ENCODE measurements at regions not wholly inside any gene's neighbourhood (a gene's known extent, or its start where the extent isn't known, plus 50 kb on each side); places are given as distances from the start of the nearest gene placed in this dataset.

DNA sequence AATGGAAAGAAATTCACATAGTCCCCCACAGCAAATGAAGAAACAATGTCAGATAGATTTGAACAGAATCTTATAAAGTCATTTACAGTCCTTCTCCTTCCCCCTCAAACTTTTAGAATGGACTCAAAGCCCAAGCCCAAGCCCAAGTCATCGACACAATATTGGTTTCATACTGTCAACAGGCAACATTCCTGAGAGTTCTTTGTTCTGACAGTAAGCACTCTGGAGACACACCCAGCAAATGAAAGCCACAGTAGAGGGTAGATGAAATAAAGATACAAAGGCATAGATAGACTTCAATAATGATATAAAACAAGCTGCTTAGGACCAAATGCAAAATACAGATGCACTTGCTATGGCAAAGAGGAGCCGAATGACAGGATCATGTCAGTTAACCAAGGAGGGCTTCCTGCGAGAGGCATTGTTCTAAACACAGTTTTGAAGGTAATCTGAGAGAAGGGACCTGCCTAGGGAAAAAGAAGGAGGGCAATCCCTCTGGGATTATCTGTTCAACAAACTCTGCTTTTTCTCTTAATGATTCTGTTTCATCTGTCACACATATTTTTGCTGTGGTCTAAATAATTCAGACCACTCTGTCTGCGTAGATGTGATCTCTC is 97.1 kb upstream of the MAP4K3 start:
- no peaks in the 10 kb centered on the region for H3K9me3 ChIP-seq (ENCODE audit: low read length)
- H3K4me2 ChIP-seq (ENCODE audit: low read depth, low read length, poor library complexity, severe bottlenecking) = no peak overlapping the region
- no peak overlapping the region for H3K27ac ChIP-seq (ENCODE audit: low read length)
- no peak overlapping the region for H3K9ac ChIP-seq (ENCODE audit: low read length)
- no peak overlapping the region for H3K4me3 ChIP-seq (ENCODE audit: low read length)
- no peak for DNase-seq
- H3K79me2 ChIP-seq (ENCODE audit: low read length) = no peaks in the 10 kb centered on the region
- no peaks in the 10 kb centered on the region for H3K27me3 ChIP-seq (ENCODE audit: low read length)
- H3K9me2 ChIP-seq (replicated peaks; ENCODE audit: insufficient read depth, low read length) = no peaks in the 10 kb centered on the region
- peaks cover 17% of the 10 kb centered on the region for H3K4me1 ChIP-seq (ENCODE audit: low read length)
- no peaks in the 10 kb centered on the region for H3K36me3 ChIP-seq (ENCODE audit: insufficient read depth, low read length)
- no peak overlapping the region for H2AFZ ChIP-seq (ENCODE audit: low read length)
- no peaks in the 10 kb centered on the region for H4K20me1 ChIP-seq (ENCODE audit: insufficient read depth, low read depth, low read length)

DNA sequence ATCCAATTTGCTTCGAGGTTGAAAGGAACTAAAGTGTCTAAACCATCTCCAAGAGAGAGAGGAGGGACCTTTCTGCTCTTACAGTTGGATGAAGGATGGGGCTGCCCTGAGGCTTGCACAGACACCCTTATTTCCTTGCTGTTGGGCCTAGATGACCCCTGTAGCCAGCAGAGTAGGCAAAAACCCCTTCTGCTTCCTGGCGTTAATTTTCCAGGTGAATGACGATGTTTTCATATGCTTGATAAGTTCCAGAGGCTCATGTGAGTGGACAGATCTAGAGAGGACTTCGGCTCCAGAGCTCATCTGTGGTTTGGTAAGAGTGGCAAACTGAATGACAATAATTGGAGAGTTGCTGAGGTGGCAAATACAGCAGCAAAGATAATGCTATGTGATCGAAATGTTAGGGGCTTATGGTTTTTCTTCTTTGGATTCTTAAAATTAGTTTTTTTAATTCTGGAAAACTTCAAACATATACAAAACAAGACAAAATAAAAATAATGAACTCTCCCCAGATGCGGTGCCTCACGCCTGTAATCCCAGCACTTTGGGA is 98.6 kb upstream of the MAP4K3 start:
- no peak for DNase-seq
- H4K20me1 ChIP-seq (ENCODE audit: insufficient read depth, low read depth, low read length) = no peaks in the 10 kb centered on the region
- H3K4me2 ChIP-seq (ENCODE audit: low read depth, low read length, poor library complexity, severe bottlenecking) = no peak overlapping the region
- peaks cover 7% of the 10 kb centered on the region for H3K4me1 ChIP-seq (ENCODE audit: low read length)
- no peak overlapping the region for H3K27ac ChIP-seq (ENCODE audit: low read length)
- H3K4me3 ChIP-seq (ENCODE audit: low read length) = no peak overlapping the region
- no peak overlapping the region for H3K9ac ChIP-seq (ENCODE audit: low read length)
- H3K9me2 ChIP-seq (replicated peaks; ENCODE audit: insufficient read depth, low read length) = no peaks in the 10 kb centered on the region
- no peaks in the 10 kb centered on the region for H3K27me3 ChIP-seq (ENCODE audit: low read length)
- no peaks in the 10 kb centered on the region for H3K9me3 ChIP-seq (ENCODE audit: low read length)
- H2AFZ ChIP-seq (ENCODE audit: low read length) = no peak overlapping the region
- H3K79me2 ChIP-seq (ENCODE audit: low read length) = no peaks in the 10 kb centered on the region
- H3K36me3 ChIP-seq (ENCODE audit: insufficient read depth, low read length) = no peaks in the 10 kb centered on the region

DNA sequence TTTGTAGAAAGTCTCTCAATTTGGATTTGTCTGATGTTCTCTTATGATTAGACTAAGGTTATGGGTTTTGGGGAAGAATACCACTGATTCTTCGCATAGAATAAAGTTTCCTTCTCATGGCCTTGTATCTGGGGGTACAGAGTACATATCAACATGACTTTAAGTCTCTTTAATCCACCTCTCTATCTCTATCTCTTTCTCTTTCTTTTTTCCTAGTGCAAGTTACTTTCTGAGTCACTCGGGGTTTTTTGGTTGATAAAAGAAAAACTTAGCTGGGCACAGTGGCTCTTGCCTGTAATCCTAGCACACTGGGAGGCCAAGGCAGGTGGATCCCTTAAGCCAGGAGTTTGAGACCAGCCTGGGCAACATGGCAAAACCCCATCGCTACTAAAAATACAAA is 100.1 kb upstream of the MAP4K3 start:
- Histone ChIP-seq H2AFZ (ENCODE audit: low read length) (no peak overlapping the region), H3K4me3 (ENCODE audit: low read length) (no peak overlapping the region), H3K27ac (ENCODE audit: low read length) (no peak overlapping the region), H4K20me1 (ENCODE audit: insufficient read depth, low read depth, low read length) (no peaks in the 10 kb centered on the region), H3K27me3 (ENCODE audit: low read length) (no peaks in the 10 kb centered on the region), H3K9me3 (ENCODE audit: low read length) (no peaks in the 10 kb centered on the region), H3K4me1 (ENCODE audit: low read length) (no peaks in the 10 kb centered on the region), H3K79me2 (ENCODE audit: low read length) (no peaks in the 10 kb centered on the region), H3K9me2 (replicated peaks; ENCODE audit: insufficient read depth, low read length) (no peaks in the 10 kb centered on the region), H3K36me3 (ENCODE audit: insufficient read depth, low read length) (no peaks in the 10 kb centered on the region), H3K4me2 (ENCODE audit: low read depth, low read length, poor library complexity, severe bottlenecking) (no peak overlapping the region), H3K9ac (ENCODE audit: low read length) (no peak overlapping the region)
- no peak for DNase-seq

DNA sequence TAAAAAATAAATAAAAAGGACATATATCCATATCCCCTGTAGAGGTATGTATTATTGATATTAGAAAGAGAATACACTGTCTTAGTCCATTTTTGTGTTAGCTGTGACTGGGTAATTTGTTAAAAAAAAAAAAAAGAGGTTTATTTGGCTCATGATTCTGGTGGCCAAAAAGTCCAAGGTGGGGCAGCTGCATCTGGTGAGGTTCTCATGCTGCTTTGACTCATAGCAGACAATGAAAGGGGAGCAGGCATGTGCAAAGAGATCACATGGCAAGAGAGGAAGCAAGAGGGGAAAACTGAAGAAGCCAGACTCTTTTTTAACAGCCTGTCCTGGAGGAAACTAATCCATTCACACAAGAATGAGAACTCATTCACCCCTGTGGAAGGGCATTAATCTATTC is 101.6 kb upstream of the MAP4K3 start:
- Histone ChIP-seq H3K27me3 (ENCODE audit: low read length) (no peaks in the 10 kb centered on the region), H3K79me2 (ENCODE audit: low read length) (no peaks in the 10 kb centered on the region), H3K9me2 (replicated peaks; ENCODE audit: insufficient read depth, low read length) (no peaks in the 10 kb centered on the region), H3K4me1 (ENCODE audit: low read length) (no peaks in the 10 kb centered on the region), H3K9me3 (ENCODE audit: low read length) (no peaks in the 10 kb centered on the region), H3K4me3 (ENCODE audit: low read length) (no peak overlapping the region), H3K27ac (ENCODE audit: low read length) (no peak overlapping the region), H2AFZ (ENCODE audit: low read length) (no peak overlapping the region), H3K9ac (ENCODE audit: low read length) (no peak overlapping the region), H4K20me1 (ENCODE audit: insufficient read depth, low read depth, low read length) (no peaks in the 10 kb centered on the region), H3K36me3 (ENCODE audit: insufficient read depth, low read length) (no peaks in the 10 kb centered on the region), H3K4me2 (ENCODE audit: low read depth, low read length, poor library complexity, severe bottlenecking) (no peak overlapping the region)
- no peak for DNase-seq

DNA sequence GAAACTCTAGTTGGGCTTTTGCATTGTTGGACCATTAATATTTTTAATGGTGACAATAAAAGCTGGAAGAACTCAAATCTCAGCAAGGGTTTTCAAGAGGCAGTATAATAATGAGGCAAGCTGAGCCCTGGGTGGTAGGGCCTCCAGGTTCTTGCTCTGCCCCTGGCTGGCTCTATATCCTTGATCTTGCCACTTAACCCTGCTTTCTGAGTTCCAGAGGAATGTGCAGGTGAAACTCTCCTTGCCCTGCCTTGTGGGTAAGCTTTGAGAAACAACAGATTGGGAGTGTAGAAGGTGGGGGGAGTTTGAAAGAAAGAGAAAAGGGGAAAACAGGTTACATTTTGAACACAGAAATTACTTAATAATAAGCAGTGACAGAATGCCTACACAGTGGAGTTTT is 103.3 kb upstream of the MAP4K3 start:
- Histone ChIP-seq H3K27ac (ENCODE audit: low read length) (no peak overlapping the region), H4K20me1 (ENCODE audit: insufficient read depth, low read depth, low read length) (no peaks in the 10 kb centered on the region), H3K79me2 (ENCODE audit: low read length) (no peaks in the 10 kb centered on the region), H3K36me3 (ENCODE audit: insufficient read depth, low read length) (no peaks in the 10 kb centered on the region), H3K9ac (ENCODE audit: low read length) (no peak overlapping the region), H3K4me3 (ENCODE audit: low read length) (no peak overlapping the region), H3K4me2 (ENCODE audit: low read depth, low read length, poor library complexity, severe bottlenecking) (no peak overlapping the region), H3K9me2 (replicated peaks; ENCODE audit: insufficient read depth, low read length) (no peaks in the 10 kb centered on the region), H3K27me3 (ENCODE audit: low read length) (no peaks in the 10 kb centered on the region), H3K4me1 (ENCODE audit: low read length) (no peaks in the 10 kb centered on the region), H2AFZ (ENCODE audit: low read length) (no peak overlapping the region), H3K9me3 (ENCODE audit: low read length) (no peaks in the 10 kb centered on the region)
- no peak for DNase-seq

DNA sequence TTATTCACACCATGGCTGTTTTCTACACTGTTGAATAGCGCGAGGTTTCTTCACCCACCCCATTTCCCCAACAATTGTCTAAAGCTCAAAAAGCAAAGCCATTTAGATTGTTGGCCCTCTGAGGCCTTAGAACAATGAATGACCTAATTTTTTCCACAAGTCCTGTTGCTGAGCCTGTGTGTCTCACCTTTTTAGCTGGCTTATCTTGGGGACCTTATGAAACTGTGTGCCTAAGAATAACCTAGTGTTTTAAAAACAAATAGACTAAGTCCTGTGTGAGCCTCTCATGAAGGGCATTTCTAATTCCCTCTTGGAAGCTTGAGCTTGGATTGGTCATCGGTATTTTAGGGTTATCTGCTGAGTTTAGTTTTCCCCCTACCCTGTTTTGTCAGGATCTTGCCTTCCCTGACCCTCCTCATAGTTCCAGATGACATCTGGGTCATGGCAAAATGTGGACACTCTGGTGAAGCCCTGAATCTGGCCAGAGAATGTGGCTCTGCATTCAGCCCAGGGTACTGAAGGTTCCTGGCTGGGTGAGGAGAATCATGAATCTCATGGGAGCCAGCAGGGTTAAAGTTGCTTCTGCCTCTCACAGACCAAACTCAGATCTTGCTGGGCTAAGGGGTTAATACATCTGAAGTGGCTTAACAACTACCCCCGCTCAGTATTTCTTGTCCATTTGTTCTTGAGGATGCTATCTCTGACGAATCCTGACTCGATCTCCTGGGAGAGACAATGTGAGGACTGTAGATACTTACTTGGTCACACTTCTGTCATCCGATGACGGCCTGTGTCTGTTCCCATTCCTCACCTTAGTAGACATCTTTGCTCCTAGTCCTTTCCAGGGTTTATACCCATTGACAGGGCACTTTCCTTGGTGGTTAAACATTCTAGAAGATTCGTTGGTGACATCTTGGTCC is 104.2 kb upstream of the MAP4K3 start:
- H3K79me2 ChIP-seq (ENCODE audit: low read length) = no peaks in the 10 kb centered on the region
- no peak for DNase-seq
- H3K27ac ChIP-seq (ENCODE audit: low read length) = no peak overlapping the region
- no peaks in the 10 kb centered on the region for H3K27me3 ChIP-seq (ENCODE audit: low read length)
- no peaks in the 10 kb centered on the region for H3K4me1 ChIP-seq (ENCODE audit: low read length)
- no peaks in the 10 kb centered on the region for H3K36me3 ChIP-seq (ENCODE audit: insufficient read depth, low read length)
- H2AFZ ChIP-seq (ENCODE audit: low read length) = no peak overlapping the region
- no peaks in the 10 kb centered on the region for H3K9me2 ChIP-seq (replicated peaks; ENCODE audit: insufficient read depth, low read length)
- no peak overlapping the region for H3K4me2 ChIP-seq (ENCODE audit: low read depth, low read length, poor library complexity, severe bottlenecking)
- no peaks in the 10 kb centered on the region for H4K20me1 ChIP-seq (ENCODE audit: insufficient read depth, low read depth, low read length)
- no peak overlapping the region for H3K4me3 ChIP-seq (ENCODE audit: low read length)
- no peak overlapping the region for H3K9ac ChIP-seq (ENCODE audit: low read length)
- no peaks in the 10 kb centered on the region for H3K9me3 ChIP-seq (ENCODE audit: low read length)

DNA sequence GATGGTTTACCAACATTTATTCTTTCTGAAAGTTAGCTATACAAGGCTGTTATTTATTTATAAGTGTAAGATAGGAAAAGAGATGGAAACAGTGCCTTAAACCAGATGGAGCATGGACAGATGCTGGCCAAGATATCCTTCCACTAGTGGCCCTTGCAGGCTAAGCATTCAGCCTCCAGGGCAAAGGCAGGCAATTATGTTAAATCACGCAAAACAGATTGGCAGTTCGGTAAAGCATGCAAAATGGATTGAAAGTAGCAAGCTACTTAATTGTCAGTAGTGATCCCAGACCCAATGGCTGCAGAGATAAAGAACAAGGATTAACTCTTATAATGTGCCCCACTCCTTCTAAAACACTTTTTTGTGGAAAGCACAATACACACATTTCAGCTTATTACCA is 105.4 kb upstream of the MAP4K3 start:
- Histone ChIP-seq H3K79me2 (ENCODE audit: low read length) (no peaks in the 10 kb centered on the region), H3K9ac (ENCODE audit: low read length) (no peak overlapping the region), H3K27me3 (ENCODE audit: low read length) (no peaks in the 10 kb centered on the region), H2AFZ (ENCODE audit: low read length) (no peak overlapping the region), H3K27ac (ENCODE audit: low read length) (no peak overlapping the region), H3K9me2 (replicated peaks; ENCODE audit: insufficient read depth, low read length) (no peaks in the 10 kb centered on the region), H3K9me3 (ENCODE audit: low read length) (no peaks in the 10 kb centered on the region), H3K4me3 (ENCODE audit: low read length) (no peak overlapping the region), H3K36me3 (ENCODE audit: insufficient read depth, low read length) (no peaks in the 10 kb centered on the region), H3K4me2 (ENCODE audit: low read depth, low read length, poor library complexity, severe bottlenecking) (no peak overlapping the region), H3K4me1 (ENCODE audit: low read length) (no peaks in the 10 kb centered on the region), H4K20me1 (ENCODE audit: insufficient read depth, low read depth, low read length) (no peaks in the 10 kb centered on the region)
- DNase-seq = no peak

DNA sequence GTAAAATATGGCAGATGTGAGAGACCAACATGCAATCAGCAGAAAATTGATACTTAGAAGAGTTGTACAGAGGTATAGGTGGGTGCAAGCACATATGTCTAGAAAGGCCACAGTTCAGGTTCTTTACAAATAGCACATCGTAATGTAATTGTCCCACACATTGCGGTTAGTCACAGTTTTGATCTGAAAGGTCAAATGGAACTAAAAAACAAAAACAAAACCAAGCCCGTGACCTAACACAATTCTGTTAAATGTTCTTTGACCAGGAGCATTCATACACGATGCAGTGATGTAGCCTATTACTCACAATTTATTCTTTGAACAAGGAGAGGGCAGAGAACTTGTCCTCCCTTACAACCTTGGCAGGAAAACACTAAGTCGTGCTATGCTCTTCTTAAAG is 108.9 kb upstream of the MAP4K3 start:
- H3K79me2 ChIP-seq (ENCODE audit: low read length) = no peaks in the 10 kb centered on the region
- DNase-seq = no peak
- H3K4me3 ChIP-seq (ENCODE audit: low read length) = no peak overlapping the region
- no peak overlapping the region for H3K9ac ChIP-seq (ENCODE audit: low read length)
- H3K4me2 ChIP-seq (ENCODE audit: low read depth, low read length, poor library complexity, severe bottlenecking) = no peak overlapping the region
- no peaks in the 10 kb centered on the region for H3K36me3 ChIP-seq (ENCODE audit: insufficient read depth, low read length)
- H3K9me2 ChIP-seq (replicated peaks; ENCODE audit: insufficient read depth, low read length) = no peaks in the 10 kb centered on the region
- no peak overlapping the region for H2AFZ ChIP-seq (ENCODE audit: low read length)
- no peaks in the 10 kb centered on the region for H3K27me3 ChIP-seq (ENCODE audit: low read length)
- no peaks in the 10 kb centered on the region for H3K9me3 ChIP-seq (ENCODE audit: low read length)
- H3K4me1 ChIP-seq (ENCODE audit: low read length) = no peaks in the 10 kb centered on the region
- no peak overlapping the region for H3K27ac ChIP-seq (ENCODE audit: low read length)
- H4K20me1 ChIP-seq (ENCODE audit: insufficient read depth, low read depth, low read length) = no peaks in the 10 kb centered on the region

Data from Karpas-422 (cell line).